ENCODE measurements at regions not wholly inside any gene's neighbourhood (a gene's known extent, or its start where the extent isn't known, plus 50 kb on each side); places are given as distances from the start of the nearest gene placed in this dataset.
"Not testable (repeated sequence)": the region's sequence is repeated elsewhere in the genome, so short reads cannot be mapped to it uniquely, and the experiment has no call there.

DNA sequence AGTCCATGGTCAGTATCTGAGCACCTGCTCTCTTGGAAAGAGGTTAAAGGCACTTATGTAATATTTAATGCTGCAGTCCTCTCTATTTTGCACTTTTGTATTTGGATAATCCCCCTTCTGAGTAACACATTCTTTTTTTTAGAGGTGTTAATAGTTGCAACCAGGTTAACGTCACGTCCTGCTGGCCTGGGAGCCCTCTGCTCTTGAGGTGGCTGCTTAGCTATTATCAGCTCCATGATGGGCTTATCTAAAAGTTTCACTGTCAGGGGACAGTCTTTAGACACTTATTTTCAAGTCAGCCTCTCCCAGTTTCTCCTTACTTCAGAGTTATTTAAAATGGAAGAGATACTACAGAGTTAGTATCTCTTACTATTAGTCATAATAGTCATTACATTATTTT lies 795.5 kb upstream of the CDH18 start:
- TF ChIP-seq, protein P1, sequence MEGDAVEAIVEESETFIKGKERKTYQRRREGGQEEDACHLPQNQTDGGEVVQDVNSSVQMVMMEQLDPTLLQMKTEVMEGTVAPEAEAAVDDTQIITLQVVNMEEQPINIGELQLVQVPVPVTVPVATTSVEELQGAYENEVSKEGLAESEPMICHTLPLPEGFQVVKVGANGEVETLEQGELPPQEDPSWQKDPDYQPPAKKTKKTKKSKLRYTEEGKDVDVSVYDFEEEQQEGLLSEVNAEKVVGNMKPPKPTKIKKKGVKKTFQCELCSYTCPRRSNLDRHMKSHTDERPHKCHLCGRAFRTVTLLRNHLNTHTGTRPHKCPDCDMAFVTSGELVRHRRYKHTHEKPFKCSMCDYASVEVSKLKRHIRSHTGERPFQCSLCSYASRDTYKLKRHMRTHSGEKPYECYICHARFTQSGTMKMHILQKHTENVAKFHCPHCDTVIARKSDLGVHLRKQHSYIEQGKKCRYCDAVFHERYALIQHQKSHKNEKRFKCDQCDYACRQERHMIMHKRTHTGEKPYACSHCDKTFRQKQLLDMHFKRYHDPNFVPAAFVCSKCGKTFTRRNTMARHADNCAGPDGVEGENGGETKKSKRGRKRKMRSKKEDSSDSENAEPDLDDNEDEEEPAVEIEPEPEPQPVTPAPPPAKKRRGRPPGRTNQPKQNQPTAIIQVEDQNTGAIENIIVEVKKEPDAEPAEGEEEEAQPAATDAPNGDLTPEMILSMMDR (conservative IDR thresholded peaks at IDR 0.05; ENCODE audit: low read depth, low read length) = not testable (repeated sequence)
- TF ChIP-seq EZH2 (IDR thresholded peaks at IDR 0.05; ENCODE audit: borderline replicate concordance, low read depth, low read length, poor library complexity, severe bottlenecking) = not testable (repeated sequence)

Measured in A673 (cell line).